ENCODE measurements at regions not wholly inside any gene's neighbourhood (a gene's known extent, or its start where the extent isn't known, plus 50 kb on each side); places are given as distances from the start of the nearest gene placed in this dataset.
"Not testable (repeated sequence)": the region's sequence is repeated elsewhere in the genome, so short reads cannot be mapped to it uniquely, and the experiment has no call there.

- intact Hi-C loops (cut with DNase I): no loop called here
- no peak for DNase-seq (ENCODE audit: low spot score)
These were observed 1505.1 kb upstream of the SLC10A2 start for GRCh38 chr13:104571161-104571892.

- DNase-seq (ENCODE audit: low spot score): no peak
- intact Hi-C loops (cut with DNase I): no loop called here
These were observed 1500.9 kb upstream of the SLC10A2 start for GRCh38 chr13:104567114-104567513.

- intact Hi-C loops (cut with DNase I): no loop called here
These were observed 1499.7 kb upstream of the SLC10A2 start for GRCh38 chr13:104565888-104566287.

DNA sequence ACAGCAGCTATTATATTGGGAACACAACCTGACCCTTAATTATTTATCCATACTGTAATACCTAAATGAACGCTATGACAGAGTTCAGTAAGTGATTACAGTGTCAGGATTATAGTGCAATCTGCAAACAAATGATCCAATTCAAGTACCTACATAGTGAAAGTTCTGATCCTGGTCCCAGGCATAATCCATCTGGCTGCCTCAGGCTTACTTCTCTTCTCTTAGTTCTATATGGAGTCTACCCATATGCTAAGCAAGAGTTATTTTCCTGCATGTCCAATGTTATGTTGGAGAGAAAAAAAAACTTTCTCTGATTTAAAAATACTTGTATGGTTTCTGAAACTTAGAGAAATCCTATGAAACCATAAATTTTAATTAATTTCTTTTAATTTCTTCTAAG is 1487.7 kb upstream of the SLC10A2 start:
- intact Hi-C loops (cut with DNase I): no loop called here
- DNase-seq (ENCODE audit: low spot score): no peak

More at GRCh38 chr13:104565888-104566287, 1499.7 kb upstream of the SLC10A2 start:
- DNase-seq (ENCODE audit: low spot score): no peak

DNA sequence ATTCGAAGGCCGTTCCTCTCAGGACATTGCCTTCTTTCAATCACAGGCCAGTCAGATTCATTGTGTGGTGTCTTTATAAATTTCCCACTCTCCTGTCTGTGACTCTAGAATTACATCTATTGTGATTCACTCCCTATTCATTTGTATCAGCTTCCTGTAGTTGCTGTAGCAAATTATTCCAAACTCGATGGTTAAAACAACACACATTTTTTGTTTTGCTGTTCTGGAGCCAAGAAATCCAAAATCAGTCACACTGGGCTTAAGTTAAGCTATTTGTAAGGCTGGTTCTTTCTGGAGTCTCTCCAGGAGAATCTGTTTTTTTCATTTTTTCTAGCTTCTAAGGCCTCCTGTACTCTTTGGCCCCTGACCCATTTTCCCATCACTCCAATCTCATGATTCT is 1487.0 kb upstream of the SLC10A2 start:
- intact Hi-C loops (cut with DNase I): no loop called here
- no peak for DNase-seq (ENCODE audit: low spot score)

DNA sequence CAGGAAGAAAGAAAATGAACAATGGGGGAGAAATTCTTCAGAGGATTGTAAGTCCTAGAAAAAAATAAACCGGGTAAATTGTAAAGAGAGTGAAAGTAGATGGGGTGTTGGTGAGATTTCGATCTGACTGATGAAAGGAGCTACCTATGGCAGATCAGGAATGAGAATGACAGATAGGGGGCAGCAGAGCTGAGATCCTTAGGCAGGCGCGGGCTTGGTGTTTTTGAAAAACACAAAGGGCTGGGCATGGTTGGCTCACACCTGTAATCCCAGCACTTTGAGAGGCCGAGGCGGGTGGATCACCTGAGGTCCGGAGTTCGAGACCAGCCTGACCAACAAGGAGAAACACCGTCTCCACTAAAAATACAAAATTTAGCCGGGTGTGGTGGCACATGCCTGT is 1468.6 kb upstream of the SLC10A2 start:
- intact Hi-C loops (cut with DNase I): no loop called here
- no peak for DNase-seq (ENCODE audit: low spot score)

- intact Hi-C loops (cut with DNase I): no loop called here
These were observed 1465.9 kb upstream of the SLC10A2 start for GRCh38 chr13:104532132-104532531.

DNA sequence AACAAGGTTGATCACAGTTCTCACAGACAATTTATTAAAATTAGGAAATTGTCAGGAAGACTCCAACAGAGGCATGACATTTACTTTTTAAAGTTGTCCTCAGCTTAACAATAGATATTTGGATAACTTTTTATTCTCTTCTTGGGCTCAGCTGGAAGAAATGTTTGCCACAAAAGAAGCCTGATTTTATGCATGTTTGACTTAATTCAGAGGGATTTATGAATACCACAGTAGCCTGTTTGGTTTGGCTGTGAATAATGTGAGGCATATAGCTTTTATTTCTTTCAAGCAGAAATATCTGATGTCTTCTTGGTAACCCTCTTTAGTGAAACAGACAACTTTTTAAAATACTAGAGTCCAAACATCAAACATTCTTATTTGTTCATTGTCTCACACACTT is 1464.5 kb upstream of the SLC10A2 start:
- intact Hi-C loops (cut with DNase I): no loop called here
- DNase-seq (ENCODE audit: low spot score): no peak

More at GRCh38 chr13:104532132-104532531, 1465.9 kb upstream of the SLC10A2 start:
- DNase-seq (ENCODE audit: low spot score): no peak

GRCh38 chr13:104526561-104526960 is 1460.3 kb upstream of the SLC10A2 start:
- DNase-seq (ENCODE audit: low spot score): no peak
- intact Hi-C loops (cut with DNase I): no loop called here

GRCh38 chr13:104525467-104525866 is 1459.2 kb upstream of the SLC10A2 start:
- no peak for DNase-seq (ENCODE audit: low spot score)
- intact Hi-C loops (cut with DNase I): no loop called here

DNA sequence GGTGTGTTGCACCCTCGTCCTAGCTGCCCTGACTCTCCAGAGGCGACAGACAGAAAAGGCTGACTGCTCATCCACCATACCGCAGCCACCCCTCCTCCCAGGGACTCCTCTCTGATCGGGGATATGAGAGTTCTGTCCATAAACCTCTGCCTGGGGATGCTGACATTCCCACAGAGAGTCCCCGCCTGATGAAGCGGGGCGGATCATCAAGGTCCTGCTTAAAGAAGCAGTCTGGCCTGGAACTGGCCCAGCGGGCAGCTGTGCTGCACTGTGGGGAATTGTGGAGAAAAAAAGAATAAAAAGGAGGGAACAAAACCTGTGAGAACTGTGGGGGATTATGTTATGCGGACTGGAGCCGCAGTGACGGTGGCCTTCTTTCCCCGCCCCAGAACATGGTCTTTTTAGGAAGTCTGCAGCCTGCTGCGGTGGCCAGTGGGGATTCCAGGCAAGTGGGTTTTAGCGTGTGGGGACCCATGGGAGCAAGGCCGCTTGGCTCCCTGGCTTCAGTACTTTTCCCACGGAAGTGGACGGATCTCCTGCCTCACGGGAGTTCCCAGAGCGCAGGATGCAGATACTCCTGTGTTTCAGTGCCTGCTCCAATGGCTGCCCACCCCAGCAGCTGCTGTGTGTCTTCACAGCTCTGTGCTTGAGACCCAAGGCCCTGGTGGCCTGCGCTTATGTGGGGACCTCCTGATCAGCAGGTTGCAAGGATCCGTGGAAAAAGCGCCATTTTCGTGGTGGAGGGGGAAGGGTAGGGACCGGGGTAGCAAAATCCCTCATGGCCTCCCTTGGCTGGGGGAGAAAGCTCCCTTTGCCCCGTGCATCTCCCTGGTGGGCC is 1456.2 kb upstream of the SLC10A2 start:
- DNase-seq (ENCODE audit: low spot score): peak; percentile 75
- intact Hi-C loops (cut with DNase I): no loop called here

DNA sequence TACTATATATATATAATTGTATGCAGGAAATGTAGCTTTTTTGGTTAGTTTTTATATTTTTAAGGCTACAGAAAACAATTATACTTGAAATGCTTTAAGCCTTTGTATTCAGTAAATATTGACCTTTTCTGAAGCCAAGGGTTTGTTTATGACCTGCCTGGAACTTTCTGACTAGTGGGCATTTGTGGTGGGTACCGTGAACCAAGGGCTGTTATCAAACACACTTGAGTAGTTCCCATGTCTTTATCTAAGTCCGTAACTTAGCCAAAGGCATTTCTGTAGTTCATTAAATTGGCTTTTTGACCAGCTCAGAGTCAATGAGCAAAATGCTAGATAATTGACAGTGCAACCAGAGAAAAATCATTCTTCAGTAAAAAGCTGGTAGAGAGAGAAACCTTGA is 1444.2 kb upstream of the SLC10A2 start:
- no peak for DNase-seq (ENCODE audit: low spot score)
- intact Hi-C loops (cut with DNase I): no loop called here

GRCh38 chr13:104493502-104493901 is 1427.3 kb upstream of the SLC10A2 start:
- intact Hi-C loops (cut with DNase I): not testable (repeated sequence)

DNA sequence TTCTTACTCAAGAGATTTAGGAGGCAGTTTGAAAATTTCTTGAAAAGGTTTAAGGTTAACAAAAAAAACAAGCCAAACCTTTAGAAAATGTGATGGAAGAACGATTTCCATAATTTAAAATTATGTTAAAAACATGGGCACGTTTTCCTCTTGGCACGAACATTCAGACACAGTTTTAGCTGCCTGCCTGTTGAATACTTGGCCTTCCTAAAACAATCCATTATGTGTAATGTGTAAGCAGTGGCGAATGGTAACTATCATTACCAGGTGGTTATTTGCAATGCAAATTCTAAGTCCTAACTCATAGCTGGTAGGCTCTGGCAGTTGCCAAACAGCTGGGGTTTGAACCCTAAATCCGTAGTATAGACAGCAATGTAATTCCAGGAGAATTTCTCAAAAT is 1425.7 kb upstream of the SLC10A2 start:
- intact Hi-C loops (cut with DNase I): no loop called here

More at GRCh38 chr13:104493502-104493901, 1427.3 kb upstream of the SLC10A2 start:
- DNase-seq (ENCODE audit: low spot score): not testable (repeated sequence)

GRCh38 chr13:104487006-104487405 is 1420.8 kb upstream of the SLC10A2 start:
- intact Hi-C loops (cut with DNase I): no loop called here
- no peak for DNase-seq (ENCODE audit: low spot score)

More for the DNA sequence above, 1425.7 kb upstream of the SLC10A2 start:
- no peak for DNase-seq (ENCODE audit: low spot score)

DNA sequence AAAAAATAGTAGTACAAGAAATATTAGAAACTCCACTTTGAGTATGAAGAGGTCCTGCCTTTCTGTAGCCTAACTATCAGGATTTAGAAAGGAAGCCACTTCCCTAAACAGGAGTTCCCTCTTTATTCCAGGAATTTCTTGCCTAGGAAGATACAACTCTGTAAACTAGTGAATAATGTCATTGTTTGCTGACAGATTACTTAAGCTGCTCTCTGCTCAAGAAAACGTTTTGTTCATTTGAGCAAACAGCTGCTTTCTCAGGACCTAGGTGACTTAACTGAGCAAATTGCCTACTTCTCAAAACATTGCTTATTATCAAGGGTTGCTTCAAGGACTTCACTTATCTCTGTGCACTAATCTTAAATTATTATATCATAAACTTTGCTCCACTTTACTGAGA is 1419.4 kb upstream of the SLC10A2 start:
- no peak for DNase-seq (ENCODE audit: low spot score)
- intact Hi-C loops (cut with DNase I): no loop called here

GRCh38 chr13:104483631-104484030 is 1417.4 kb upstream of the SLC10A2 start:
- no peak for DNase-seq (ENCODE audit: low spot score)
- intact Hi-C loops (cut with DNase I): no loop called here

DNA sequence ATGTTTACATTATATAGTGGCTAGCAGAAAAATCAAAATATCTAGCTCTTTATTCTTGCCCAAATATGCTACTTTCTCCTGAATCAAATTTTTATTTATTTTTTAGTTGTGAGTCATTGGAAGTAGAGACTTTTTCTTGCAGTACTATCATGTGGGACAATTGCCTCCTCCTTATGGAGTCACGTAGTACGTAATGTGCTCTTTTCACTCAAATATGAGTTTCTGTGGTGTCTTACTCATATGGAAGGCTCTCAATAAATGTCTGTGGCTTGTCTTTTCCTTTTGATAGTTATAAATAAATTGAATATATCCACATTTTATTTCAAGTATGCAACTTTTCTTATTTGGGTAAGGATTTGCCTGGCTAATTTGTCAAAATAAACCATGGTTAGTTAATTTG is 1411.0 kb upstream of the SLC10A2 start:
- intact Hi-C loops (cut with DNase I): no loop called here

DNA sequence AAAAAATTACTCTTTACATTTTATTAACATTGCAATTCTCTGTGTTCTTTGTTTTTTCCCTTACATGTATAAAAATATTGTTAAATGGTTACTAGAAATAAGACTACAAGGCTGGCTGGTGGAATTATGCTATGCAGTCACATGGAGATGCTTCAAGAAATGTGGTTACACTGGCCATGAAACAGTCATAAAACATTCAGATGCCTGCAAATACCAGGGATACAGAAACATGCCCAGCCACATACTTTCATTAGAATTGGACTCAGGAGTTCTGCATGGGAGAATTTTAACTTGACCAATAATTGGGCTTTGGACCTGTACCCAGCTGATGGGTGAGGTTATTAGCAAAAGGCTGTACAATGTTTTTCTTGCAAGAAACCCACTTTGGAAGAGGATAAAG is 1407.7 kb upstream of the SLC10A2 start:
- no peak for DNase-seq (ENCODE audit: low spot score)
- intact Hi-C loops (cut with DNase I): no loop called here

More for the DNA sequence above, 1411.0 kb upstream of the SLC10A2 start:
- no peak for DNase-seq (ENCODE audit: low spot score)

- intact Hi-C loops (cut with DNase I): no loop called here
- no peak for DNase-seq (ENCODE audit: low spot score)
These were observed 1399.8 kb upstream of the SLC10A2 start for GRCh38 chr13:104466016-104466415.

DNA sequence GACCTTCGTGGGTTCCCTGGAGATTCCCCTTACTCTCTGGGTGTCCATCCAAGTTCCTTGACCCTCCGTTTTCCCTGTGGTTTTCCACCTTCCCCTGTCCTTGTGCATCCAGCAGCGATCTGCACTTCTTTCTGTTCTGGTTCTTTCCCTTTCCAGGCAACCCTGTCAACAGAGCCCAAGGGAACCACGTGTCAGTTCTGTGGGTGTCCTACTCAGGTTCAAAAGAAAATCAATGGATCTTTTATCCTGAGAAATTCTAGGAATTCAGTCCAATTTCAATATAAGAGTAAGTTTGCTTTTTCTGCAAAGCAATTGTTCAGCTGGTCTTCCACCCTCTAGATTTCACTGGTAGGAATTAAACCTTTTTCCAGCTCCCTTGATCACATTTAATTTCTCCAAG is 1394.8 kb upstream of the SLC10A2 start:
- DNase-seq (ENCODE audit: low spot score): no peak
- intact Hi-C loops (cut with DNase I): no loop called here

Data from posterior vena cava (tissue), 2 donors.